ENCODE measurements at regions not wholly inside any gene's neighbourhood (a gene's known extent, or its start where the extent isn't known, plus 50 kb on each side); places are given as distances from the start of the nearest gene placed in this dataset.

GRCh38 chr13:103731959-103732358 lies 665.7 kb upstream of the SLC10A2 start:
- TF ChIP-seq CTCF (IDR thresholded peaks at IDR 0.05) (no peak), POLR2A (IDR thresholded peaks at IDR 0.05) (no peak)
